HEK293 (cell line): ENCODE measurements at regions not wholly inside any gene's neighbourhood (a gene's known extent, or its start where the extent isn't known, plus 50 kb on each side); places are given as distances from the start of the nearest gene placed in this dataset.

Experiments
- CTCF ChIA-PET: fragments of 350-600 bp; formaldehyde crosslinking; extraction: SDS; loops from one replicate; lab custom pipeline; 2021; ENCODE audit warnings: antibody characterized with exemption; lab: Yijun Ruan, JAX
- POLR2A ChIA-PET: fragments of 300-600 bp; formaldehyde crosslinking; extraction: SDS; loops from one replicate; lab custom pipeline; 2020; ENCODE audit warnings: antibody characterized with exemption, inconsistent platforms; lab: Yijun Ruan, JAX
- H3K27ac ChIP-seq: fragments of 200-500 bp; sonication (Bioruptor generic); 2 replicates; pipeline ENCODE4 v1.5.1; 2014; ENCODE audit warnings: low read depth, low read length, control low read depth, inconsistent platforms; ENCODE audit errors: extremely low read depth
- H3K36me3 ChIP-seq, 2 experiments: fragments of 200-500 bp in 1 of 2; sonication (Bioruptor generic) in 1 of 2; 1 replicate in 1 of 2; 2 replicates in 1 of 2; pipeline ENCODE4 v1.5.1; 2014 to 2017; ENCODE audit warnings: inconsistent platforms in 2 of 2, low read length in 2 of 2; ENCODE audit not compliant: control insufficient read depth in 2 of 2, insufficient read depth in 1 of 2
- H3K4me1 ChIP-seq: fragments of 200-500 bp; sonication (Bioruptor generic); 2 replicates; pipeline ENCODE4 v1.5.1; 2014; ENCODE audit warnings: mild to moderate bottlenecking, low read length, inconsistent platforms; ENCODE audit not compliant: control insufficient read depth, insufficient read depth
- H3K4me3 ChIP-seq: 2 replicates; pipeline ENCODE4 v1.5.1; 2011; ENCODE audit warnings: low read depth, mild to moderate bottlenecking, control low read depth, low read length, moderate library complexity
- H3K9me3 ChIP-seq: fragments of 200-500 bp; sonication (Bioruptor generic); 2 replicates; pipeline ENCODE4 v1.5.1; 2014; ENCODE audit warnings: low read depth, low read length, inconsistent platforms; ENCODE audit not compliant: control insufficient read depth, insufficient read depth
- GLIS1 ChIP-seq: fragments of 450-650 bp; formaldehyde crosslinking; IDR thresholded peaks from 2 replicates; pipeline ENCODE4 v1.5.1; 2016; ENCODE audit warnings: missing biosample characterization, missing genetic modification characterization
- GLIS2 ChIP-seq: fragments of 450-650 bp; formaldehyde crosslinking; IDR thresholded peaks from 2 replicates; pipeline ENCODE4 v1.5.1; 2016; ENCODE audit warnings: missing biosample characterization, missing genetic modification characterization
- KLF1 ChIP-seq: fragments of 450-650 bp; formaldehyde crosslinking; IDR thresholded peaks from 2 replicates; pipeline ENCODE4 v1.5.1; 2016; ENCODE audit warnings: missing biosample characterization, missing genetic modification characterization
- SALL2 ChIP-seq: fragments of 450-650 bp; formaldehyde crosslinking; IDR thresholded peaks from 2 replicates; pipeline ENCODE4 v1.5.0; 2017; ENCODE audit warnings: missing biosample characterization, mild to moderate bottlenecking, missing genetic modification characterization, borderline replicate concordance
- TCF7L2 ChIP-seq: IDR thresholded peaks from 2 replicates; pipeline ENCODE4 v1.6.1; 2011; ENCODE audit warnings: low read depth, mild to moderate bottlenecking, inconsistent platforms, low read length, moderate library complexity, borderline replicate concordance
- YY2 ChIP-seq: fragments of 450-650 bp; formaldehyde crosslinking; IDR thresholded peaks from 2 replicates; pipeline ENCODE4 v1.5.1; 2016; ENCODE audit warnings: missing biosample characterization, missing genetic modification characterization
- ZBTB21 ChIP-seq: fragments of 450-650 bp; formaldehyde crosslinking; IDR thresholded peaks from 2 replicates; pipeline ENCODE4 v1.5.1; 2017; ENCODE audit warnings: missing biosample characterization, missing genetic modification characterization
- ZBTB48 ChIP-seq: fragments of 450-650 bp; formaldehyde crosslinking; IDR thresholded peaks from 2 replicates; pipeline ENCODE4 v1.5.1; 2016; ENCODE audit warnings: missing biosample characterization, missing genetic modification characterization
- ZFHX2 ChIP-seq: fragments of 450-650 bp; formaldehyde crosslinking; conservative IDR thresholded peaks from 2 replicates; pipeline ENCODE4 v1.5.1; 2016; ENCODE audit warnings: missing biosample characterization, missing genetic modification characterization
- ZFP37 ChIP-seq: fragments of 450-650 bp; formaldehyde crosslinking; IDR thresholded peaks from 2 replicates; pipeline ENCODE4 v1.5.1; 2016; ENCODE audit warnings: missing biosample characterization, missing genetic modification characterization
- ZFP69B ChIP-seq: fragments of 450-650 bp; formaldehyde crosslinking; IDR thresholded peaks from 2 replicates; pipeline ENCODE4 v1.5.1; 2016; ENCODE audit warnings: missing biosample characterization, missing genetic modification characterization
- ZNF121 ChIP-seq: fragments of 450-650 bp; formaldehyde crosslinking; IDR thresholded peaks from 2 replicates; pipeline ENCODE4 v1.5.1; 2016; ENCODE audit warnings: missing biosample characterization, missing genetic modification characterization
- ZNF146 ChIP-seq: fragments of 450-650 bp; formaldehyde crosslinking; IDR thresholded peaks from 2 replicates; pipeline ENCODE4 v1.5.1; 2016; ENCODE audit warnings: missing biosample characterization, missing genetic modification characterization
- ZNF19 ChIP-seq: fragments of 450-650 bp; formaldehyde crosslinking; IDR thresholded peaks from 2 replicates; pipeline ENCODE4; 2016; ENCODE audit warnings: missing biosample characterization, missing genetic modification characterization, low read depth
- ZNF2 ChIP-seq: fragments of 450-650 bp; formaldehyde crosslinking; IDR thresholded peaks from 2 replicates; pipeline ENCODE4 v1.5.1; 2016; ENCODE audit warnings: missing biosample characterization, missing genetic modification characterization
- ZNF274 ChIP-seq, 2 experiments: fragments of 200-500 bp in 1 of 2; fragments of 450-650 bp in 1 of 2; sonication (Bioruptor generic) in 1 of 2; formaldehyde crosslinking in 1 of 2; IDR thresholded peaks; 2 replicates each; pipeline versions ENCODE4 v1.5.1 to v1.6.1; 2014 to 2016; ENCODE audit warnings: borderline replicate concordance in 1 of 2, inconsistent platforms in 1 of 2, low read length in 1 of 2, missing biosample characterization in 1 of 2, missing genetic modification characterization in 1 of 2
- ZNF335 ChIP-seq: fragments of 450-650 bp; formaldehyde crosslinking; conservative IDR thresholded peaks from 2 replicates; pipeline ENCODE4 v1.5.1; 2016; ENCODE audit warnings: missing biosample characterization, missing genetic modification characterization
- ZNF366 ChIP-seq: fragments of 450-650 bp; formaldehyde crosslinking; conservative IDR thresholded peaks from 2 replicates; pipeline ENCODE4 v1.5.1; 2016; ENCODE audit warnings: missing biosample characterization, missing genetic modification characterization
- ZNF394 ChIP-seq: fragments of 450-650 bp; formaldehyde crosslinking; IDR thresholded peaks from 2 replicates; pipeline ENCODE4 v1.5.1; 2016; ENCODE audit warnings: missing biosample characterization, missing genetic modification characterization, mild to moderate bottlenecking, moderate library complexity, borderline replicate concordance
- ZNF423 ChIP-seq: fragments of 450-650 bp; formaldehyde crosslinking; IDR thresholded peaks from 2 replicates; pipeline ENCODE4 v1.5.1; 2016; ENCODE audit warnings: missing biosample characterization, missing genetic modification characterization
- ZNF433 ChIP-seq: fragments of 450-650 bp; formaldehyde crosslinking; IDR thresholded peaks from 2 replicates; pipeline ENCODE4 v1.5.1; 2016; ENCODE audit warnings: missing biosample characterization, missing genetic modification characterization, low read depth
- ZNF529 ChIP-seq: fragments of 450-650 bp; formaldehyde crosslinking; IDR thresholded peaks from 2 replicates; pipeline ENCODE4 v1.5.1; 2017; ENCODE audit warnings: missing genetic modification characterization, missing biosample characterization; ENCODE audit not compliant: insufficient replicate concordance
- ZNF561 ChIP-seq: fragments of 450-650 bp; IDR thresholded peaks from 2 replicates; pipeline ENCODE4 v1.5.1; 2018; ENCODE audit warnings: missing biosample characterization, missing genetic modification characterization, borderline replicate concordance
- ZNF76 ChIP-seq: fragments of 450-650 bp; formaldehyde crosslinking; IDR thresholded peaks from 2 replicates; pipeline ENCODE4; 2016; ENCODE audit warnings: low read depth, missing biosample characterization, missing genetic modification characterization, borderline replicate concordance
- ZNF777 ChIP-seq: fragments of 450-650 bp; formaldehyde crosslinking; IDR thresholded peaks from 2 replicates; pipeline ENCODE4 v1.5.1; 2017; ENCODE audit warnings: missing biosample characterization, missing genetic modification characterization, borderline replicate concordance
- ZSCAN30 ChIP-seq: fragments of 450-650 bp; IDR thresholded peaks from 2 replicates; pipeline ENCODE4 v1.5.1; 2018; ENCODE audit warnings: missing biosample characterization, mild to moderate bottlenecking, missing genetic modification characterization, moderate library complexity
- TF ChIP-seq, protein P1 (sequence below): fragments of 450-650 bp; formaldehyde crosslinking; IDR thresholded peaks from 2 replicates; pipeline ENCODE4 v1.5.1; 2016; ENCODE audit warnings: missing biosample characterization, missing genetic modification characterization
- TF ChIP-seq, protein P2 (sequence below): fragments of 450-650 bp; formaldehyde crosslinking; IDR thresholded peaks from 2 replicates; pipeline ENCODE4 v1.5.1; 2016; ENCODE audit warnings: missing biosample characterization, missing genetic modification characterization, borderline replicate concordance
- TF ChIP-seq, protein P3 (sequence below): fragments of 450-650 bp; formaldehyde crosslinking; IDR thresholded peaks from 2 replicates; pipeline ENCODE4 v1.5.1; 2016; ENCODE audit warnings: missing biosample characterization, missing genetic modification characterization

DNA sequence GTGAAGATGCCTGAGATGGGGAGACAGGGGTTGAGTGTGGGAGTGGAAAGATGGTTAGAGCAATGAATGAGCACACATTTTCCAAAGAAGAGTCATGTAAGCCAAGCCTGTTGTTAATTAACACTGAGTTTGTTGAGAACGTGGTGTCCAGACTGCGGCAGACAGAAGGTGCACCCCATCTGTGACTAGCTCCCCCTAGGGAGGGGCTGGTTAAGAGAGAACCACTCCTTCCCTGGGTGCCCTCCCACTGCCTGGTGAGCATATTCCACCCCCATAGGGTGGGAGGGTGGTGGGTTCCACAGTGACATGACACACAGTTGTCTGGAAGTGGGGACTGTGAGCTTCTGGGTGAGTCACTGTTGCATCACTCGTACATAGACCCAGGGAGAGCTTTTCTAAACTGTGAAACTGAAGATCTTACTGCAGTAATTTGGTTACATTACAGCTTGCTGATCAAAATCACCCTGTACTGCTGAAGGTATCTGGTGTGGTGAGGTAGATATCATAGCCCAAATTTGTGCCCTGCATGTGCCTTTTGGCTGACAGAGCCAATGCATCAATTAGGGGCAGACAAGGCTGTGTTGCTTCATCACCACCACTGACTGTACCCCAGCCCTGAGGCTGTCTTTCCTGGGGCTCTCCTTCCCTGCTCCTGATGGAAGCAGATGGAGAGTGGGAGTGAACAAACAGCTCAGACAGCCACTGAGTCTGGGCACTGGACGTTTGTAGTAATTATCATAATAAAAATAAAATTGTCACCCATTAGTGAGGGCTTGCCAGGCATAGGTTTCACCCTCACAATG is 150.9 kb downstream of the EMP1 start:
- Histone ChIP-seq H3K4me1 (no peaks in the 10 kb centered on the region), H3K4me3 (no peak overlapping the region), H3K9me3 (no peaks in the 10 kb centered on the region), H3K36me3 (no peaks in the 10 kb centered on the region), H3K27ac (no peak overlapping the region)
- ChIA-PET POLR2A (no interaction called here), CTCF (interaction anchor here (0.6 to 0.9 kb wide), 2 partner anchors 15 to 492 kb away, joined by 3 read pairs; no protein-coding TSS in a partner anchor)
- TF ChIP-seq, protein P1, sequence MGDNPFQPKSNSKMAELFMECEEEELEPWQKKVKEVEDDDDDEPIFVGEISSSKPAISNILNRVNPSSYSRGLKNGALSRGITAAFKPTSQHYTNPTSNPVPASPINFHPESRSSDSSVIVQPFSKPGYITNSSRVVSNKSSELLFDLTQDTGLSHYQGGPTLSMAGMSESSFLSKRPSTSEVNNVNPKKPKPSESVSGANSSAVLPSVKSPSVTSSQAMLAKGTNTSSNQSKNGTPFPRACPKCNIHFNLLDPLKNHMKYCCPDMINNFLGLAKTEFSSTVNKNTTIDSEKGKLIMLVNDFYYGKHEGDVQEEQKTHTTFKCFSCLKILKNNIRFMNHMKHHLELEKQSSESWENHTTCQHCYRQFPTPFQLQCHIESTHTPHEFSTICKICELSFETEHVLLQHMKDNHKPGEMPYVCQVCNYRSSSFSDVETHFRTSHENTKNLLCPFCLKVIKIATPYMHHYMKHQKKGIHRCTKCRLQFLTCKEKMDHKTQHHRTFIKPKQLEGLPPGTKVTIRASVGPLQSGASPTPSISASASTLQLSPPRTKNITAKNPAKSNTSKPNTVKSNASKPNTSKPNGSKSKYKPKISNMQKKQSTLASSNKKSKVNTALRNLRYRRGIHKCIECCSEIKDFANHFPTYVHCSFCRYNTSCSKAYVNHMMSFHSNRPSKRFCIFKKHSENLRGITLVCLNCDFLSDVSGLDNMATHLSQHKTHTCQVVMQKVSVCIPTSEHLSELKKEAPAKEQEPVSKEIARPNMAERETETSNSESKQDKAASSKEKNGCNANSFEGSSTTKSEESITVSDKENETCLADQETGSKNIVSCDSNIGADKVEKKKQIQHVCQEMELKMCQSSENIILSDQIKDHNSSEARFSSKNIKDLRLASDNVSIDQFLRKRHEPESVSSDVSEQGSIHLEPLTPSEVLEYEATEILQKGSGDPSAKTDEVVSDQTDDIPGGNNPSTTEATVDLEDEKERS: no peak
- TF ChIP-seq ZNF2 (tag by site-specific recombination) (no peak), ZNF121 (tag by site-specific recombination) (no peak), ZFP69B (tag by site-specific recombination) (no peak), TCF7L2 (no peak), KLF1 (tag by site-specific recombination) (no peak), ZFHX2 (tag by site-specific recombination) (peak; percentile 90), ZNF423 (no peak), ZNF777 (no peak), ZNF529 (tag by site-specific recombination) (no peak), ZNF76 (tag by site-specific recombination) (no peak), ZNF146 (tag by site-specific recombination) (no peak), GLIS1 (tag by site-specific recombination) (peak; percentile 43; the same call in 1 of the 2 replicates), ZNF366 (no peak), ZNF433 (tag by site-specific recombination) (no peak), ZNF561 (tag by site-specific recombination) (no peak), ZBTB48 (no peak), ZNF19 (tag by site-specific recombination) (no peak), ZNF335 (tag by site-specific recombination) (peak; percentile 25; the same call in 1 of the 2 replicates), YY2 (tag by site-specific recombination) (no peak), ZSCAN30 (no peak), GLIS2 (tag by site-specific recombination) (no peak), ZFP37 (no peak), ZNF274 (IDR thresholded peaks at IDR 0.05; ENCODE audit: low read length) (no peak), ZNF274 (tag by site-specific recombination; IDR thresholded peaks at IDR 0.05; ENCODE audit: borderline replicate concordance) (no peak), SALL2 (no peak), ZBTB21 (peak; percentile 26; the same call in 1 of the 2 replicates), ZNF394 (no peak)
- TF ChIP-seq, protein P2, sequence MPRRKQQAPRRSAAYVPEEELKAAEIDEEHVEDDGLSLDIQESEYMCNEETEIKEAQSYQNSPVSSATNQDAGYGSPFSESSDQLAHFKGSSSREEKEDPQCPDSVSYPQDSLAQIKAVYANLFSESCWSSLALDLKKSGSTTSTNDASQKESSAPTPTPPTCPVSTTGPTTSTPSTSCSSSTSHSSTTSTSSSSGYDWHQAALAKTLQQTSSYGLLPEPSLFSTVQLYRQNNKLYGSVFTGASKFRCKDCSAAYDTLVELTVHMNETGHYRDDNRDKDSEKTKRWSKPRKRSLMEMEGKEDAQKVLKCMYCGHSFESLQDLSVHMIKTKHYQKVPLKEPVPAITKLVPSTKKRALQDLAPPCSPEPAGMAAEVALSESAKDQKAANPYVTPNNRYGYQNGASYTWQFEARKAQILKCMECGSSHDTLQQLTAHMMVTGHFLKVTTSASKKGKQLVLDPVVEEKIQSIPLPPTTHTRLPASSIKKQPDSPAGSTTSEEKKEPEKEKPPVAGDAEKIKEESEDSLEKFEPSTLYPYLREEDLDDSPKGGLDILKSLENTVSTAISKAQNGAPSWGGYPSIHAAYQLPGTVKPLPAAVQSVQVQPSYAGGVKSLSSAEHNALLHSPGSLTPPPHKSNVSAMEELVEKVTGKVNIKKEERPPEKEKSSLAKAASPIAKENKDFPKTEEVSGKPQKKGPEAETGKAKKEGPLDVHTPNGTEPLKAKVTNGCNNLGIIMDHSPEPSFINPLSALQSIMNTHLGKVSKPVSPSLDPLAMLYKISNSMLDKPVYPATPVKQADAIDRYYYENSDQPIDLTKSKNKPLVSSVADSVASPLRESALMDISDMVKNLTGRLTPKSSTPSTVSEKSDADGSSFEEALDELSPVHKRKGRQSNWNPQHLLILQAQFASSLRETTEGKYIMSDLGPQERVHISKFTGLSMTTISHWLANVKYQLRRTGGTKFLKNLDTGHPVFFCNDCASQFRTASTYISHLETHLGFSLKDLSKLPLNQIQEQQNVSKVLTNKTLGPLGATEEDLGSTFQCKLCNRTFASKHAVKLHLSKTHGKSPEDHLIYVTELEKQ: no peak
- TF ChIP-seq, protein P3, sequence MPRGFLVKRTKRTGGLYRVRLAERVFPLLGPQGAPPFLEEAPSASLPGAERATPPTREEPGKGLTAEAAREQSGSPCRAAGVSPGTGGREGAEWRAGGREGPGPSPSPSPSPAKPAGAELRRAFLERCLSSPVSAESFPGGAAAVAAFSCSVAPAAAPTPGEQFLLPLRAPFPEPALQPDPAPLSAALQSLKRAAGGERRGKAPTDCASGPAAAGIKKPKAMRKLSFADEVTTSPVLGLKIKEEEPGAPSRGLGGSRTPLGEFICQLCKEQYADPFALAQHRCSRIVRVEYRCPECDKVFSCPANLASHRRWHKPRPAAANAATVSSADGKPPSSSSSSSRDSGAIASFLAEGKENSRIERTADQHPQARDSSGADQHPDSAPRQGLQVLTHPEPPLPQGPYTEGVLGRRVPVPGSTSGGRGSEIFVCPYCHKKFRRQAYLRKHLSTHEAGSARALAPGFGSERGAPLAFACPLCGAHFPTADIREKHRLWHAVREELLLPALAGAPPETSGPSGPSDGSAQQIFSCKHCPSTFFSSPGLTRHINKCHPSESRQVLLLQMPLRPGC (tag by site-specific recombination): no peak
